ENCODE measurements at regions not wholly inside any gene's neighbourhood (a gene's known extent, or its start where the extent isn't known, plus 50 kb on each side); places are given as distances from the start of the nearest gene placed in this dataset.

- H3K18ac ChIP-seq (ENCODE audit: extremely low read depth, low read length) = no peak overlapping the region; the same call in 1 of the 2 replicates
- no peak overlapping the region for H2BK20ac ChIP-seq (ENCODE audit: low read length)
- H3K4me2 ChIP-seq (ENCODE audit: insufficient read depth in 1 of 2, low read depth in 2 of 2, low read length in 2 of 2) = peak overlapping the region; percentile 24 to 47; a peak in 2 of 4 replicates
- no peak overlapping the region for H4K8ac ChIP-seq (ENCODE audit: extremely low read depth, insufficient read depth, low read length)
- peaks cover 0 to 8% (median under 1%) of the 10 kb centered on the region in 4 experiments; a peak in 4 of 7 replicates for H3K4me1 ChIP-seq (replicated peaks in 1 of 4; ENCODE audit: control insufficient read depth in 3 of 4, insufficient read depth in 4 of 4, low read length in 3 of 4)
- FAIRE-seq (peak; percentile 39), DNase-seq (ENCODE audit: low read depth in 1 of 2, low spot score in 2 of 2) (peak in 1 of 2 experiments; percentile 39)
- no peaks in the 10 kb centered on the region for H3K79me1 ChIP-seq (ENCODE audit: low read depth, low read length)
- ChIA-PET CTCF (ENCODE audit: partially characterized antibody) (interaction anchor here (1.5 kb wide), 1 partner anchor 42 kb away, joined by 5 read pairs; no protein-coding TSS in a partner anchor), POLR2A (ENCODE audit: partially characterized antibody) (no interaction called here)
- H3K23me2 ChIP-seq (ENCODE audit: low read depth, low read length) = no peaks in the 10 kb centered on the region
- H3K56ac ChIP-seq (replicated peaks; ENCODE audit: insufficient read length, low read depth, low read length) = no peak overlapping the region
- H3K36me3 ChIP-seq (ENCODE audit: control insufficient read depth in 2 of 4, insufficient read depth in 4 of 4, low read length in 3 of 4) = no peaks in the 10 kb centered on the region
- no peak overlapping the region for H2BK120ac ChIP-seq (replicated peaks; ENCODE audit: low read depth, low read length)
- H2AFZ ChIP-seq (ENCODE audit: low read length) = no peak overlapping the region
- H2BK12ac ChIP-seq (ENCODE audit: low read depth, low read length) = no peak overlapping the region
- no peak overlapping the region for H4K5ac ChIP-seq (ENCODE audit: insufficient read length, low read depth, low read length)
- no peak overlapping the region for H4K91ac ChIP-seq (replicated peaks; ENCODE audit: insufficient read length, low read length)
- H3K4me3 ChIP-seq (ENCODE audit: extremely low read depth in 1 of 4, insufficient read depth in 2 of 4, low read depth in 3 of 4, low read length in 4 of 4) = 0 out of 8 replicates have a peak overlapping the region, but pooled peaks of 1 of the 4 experiments have one; percentile 0
- H3K9ac ChIP-seq (replicated peaks in 1 of 4; ENCODE audit: extremely low read depth in 1 of 4, low read depth in 3 of 4, low read length in 3 of 4) = no peak overlapping the region
- no peak overlapping the region for H3K23ac ChIP-seq (ENCODE audit: insufficient read length)
- no peak overlapping the region for H2AK5ac ChIP-seq (ENCODE audit: low read depth, low read length)
- no peak overlapping the region for H2BK5ac ChIP-seq (ENCODE audit: low read depth, low read length)
- no peak overlapping the region for H3K4ac ChIP-seq (replicated peaks; ENCODE audit: insufficient read length, low read depth, low read length)
- no peak overlapping the region for H3K14ac ChIP-seq (ENCODE audit: insufficient read length)
- 80% methylated on average over 6 of the region's 7 CpGs; no CpG with 5 or more reads in 1 of the 2 experiments for WGBS, 2 experiments (ENCODE audit: extremely low coverage in 1 of 2, insufficient coverage in 1 of 2, insufficient read length in 1 of 2, insufficient replicate concordance in 2 of 2, low coverage in 1 of 2, low lambda C conversion rate in 2 of 2, missing lambda C conversion rate in 1 of 2)
- TF ChIP-seq RXRA (IDR thresholded peaks at IDR 0.05; ENCODE audit: insufficient read depth, low read depth, low read length) (no peak), RBBP5 (IDR thresholded peaks at IDR 0.05; ENCODE audit: borderline replicate concordance, low read depth, low read length) (peak; percentile 88; the same call in 1 of the 2 replicates), CBX5 (IDR thresholded peaks at IDR 0.05; ENCODE audit: low read depth, low read length) (no peak), SP2 (IDR thresholded peaks at IDR 0.05; ENCODE audit: low read length) (no peak), POU5F1 (IDR thresholded peaks at IDR 0.05; ENCODE audit: low read depth, low read length) (no peak), ASH2L (IDR thresholded peaks at IDR 0.05; ENCODE audit: low read length) (peak; percentile 63), SP4 (IDR thresholded peaks at IDR 0.05; ENCODE audit: low read length) (no peak), SP1 (IDR thresholded peaks at IDR 0.05; ENCODE audit: low read depth, low read length) (0 out of 2 replicates have a peak, but pooled peaks have one; percentile 49), TAF1 (IDR thresholded peaks at IDR 0.05; ENCODE audit: low read depth, low read length) (no peak), TEAD4 (IDR thresholded peaks at IDR 0.05; ENCODE audit: low read depth, low read length) (no peak), BCL11A (IDR thresholded peaks at IDR 0.05; ENCODE audit: low read depth in 2 of 2, low read length in 2 of 2) (no peak)
- H3K27ac ChIP-seq (ENCODE audit: low read depth, low read length) = no peak overlapping the region
- H3K9me3 ChIP-seq (ENCODE audit: insufficient read depth in 2 of 2, low read depth in 1 of 2, low read length in 1 of 2) = peaks cover 0 to 2% of the 10 kb centered on the region in 2 experiments; a peak in 1 of 4 replicates
- no peaks in the 10 kb centered on the region for H4K20me1 ChIP-seq (replicated peaks in 1 of 2; ENCODE audit: control insufficient read depth in 1 of 2, insufficient read depth in 2 of 2, low read length in 2 of 2)
- H3K79me2 ChIP-seq (ENCODE audit: control insufficient read depth in 1 of 2, insufficient read depth in 2 of 2, low read length in 2 of 2) = no peaks in the 10 kb centered on the region
- no peak overlapping the region for H2BK15ac ChIP-seq (ENCODE audit: low read length)
- H3K27me3 ChIP-seq (replicated peaks in 1 of 4; ENCODE audit: control insufficient read depth in 3 of 4, extremely low read depth in 1 of 4, insufficient read depth in 3 of 4, low read length in 3 of 4) = peaks cover 0 to 13% (median 8%) of the 10 kb centered on the region in 4 experiments; a peak in 4 of 7 replicates
Measured at GRCh38 chr9:38202336-38202938, 133.4 kb upstream of the SHB start.

Data from H1 (cell line).